ENCODE measurements at regions not wholly inside any gene's neighbourhood (a gene's known extent, or its start where the extent isn't known, plus 50 kb on each side); places are given as distances from the start of the nearest gene placed in this dataset.

DNA sequence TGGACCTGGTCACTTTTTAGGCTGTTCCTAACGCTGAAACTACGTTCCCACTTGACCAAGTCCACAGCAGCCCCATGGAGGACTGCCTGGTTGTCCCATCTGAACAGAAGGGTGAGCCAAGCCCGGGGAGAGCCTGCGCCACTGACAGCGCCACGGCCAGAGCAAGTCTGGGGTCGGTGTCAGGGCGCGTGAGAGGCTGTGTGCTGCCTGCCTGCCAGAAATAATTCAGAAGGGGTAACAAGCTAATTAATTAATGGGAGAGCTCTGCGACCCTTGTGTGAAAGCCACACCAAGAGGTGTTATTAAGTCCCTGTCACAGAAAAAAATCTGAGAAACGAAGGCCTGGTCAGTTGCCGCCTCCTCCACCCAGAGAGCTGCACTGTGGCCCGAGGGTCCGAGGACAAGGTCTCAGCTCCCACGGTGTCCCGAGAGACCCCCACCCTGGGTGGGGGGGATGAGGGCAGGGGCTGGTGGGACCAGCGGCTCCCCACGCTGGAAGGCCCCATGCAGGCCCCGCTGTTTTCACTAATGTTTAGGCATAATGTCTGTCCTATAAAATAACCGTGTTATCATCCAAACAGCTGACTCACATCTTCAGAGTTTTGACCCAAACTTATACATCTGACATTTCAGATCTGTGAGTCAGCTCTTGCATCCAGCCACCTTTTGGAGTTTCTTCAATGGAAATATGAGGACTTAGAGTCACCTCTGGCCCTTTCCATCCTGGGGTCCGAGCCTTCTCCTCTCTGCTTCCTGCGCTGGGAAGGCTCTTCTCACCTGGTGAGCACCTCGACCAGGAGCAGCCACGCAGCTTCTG, 58.5 kb downstream of the DLL1 start:
- H3K4me1 ChIP-seq (ENCODE audit: insufficient read depth, low read length), result peaks cover 2% of the 10 kb centered on the region; the same call in 1 of the 2 replicates
- H3K27me3 ChIP-seq (ENCODE audit: insufficient read depth, low read length), result no peaks in the 10 kb centered on the region; the same call in 1 of the 2 replicates
- H3K36me3 ChIP-seq (ENCODE audit: insufficient read depth, low read depth, low read length), result no peaks in the 10 kb centered on the region
- no peak overlapping the region for H3K4me3 ChIP-seq (ENCODE audit: low read length)
- no peaks in the 10 kb centered on the region for H3K9me3 ChIP-seq (ENCODE audit: insufficient read depth, low read depth, low read length)
- H3K9ac ChIP-seq (ENCODE audit: low read depth, low read length), result no peak overlapping the region; the same call in 1 of the 2 replicates
- H3K27ac ChIP-seq (ENCODE audit: low read length), result no peak overlapping the region

- H3K36me3 ChIP-seq (ENCODE audit: insufficient read depth, low read depth, low read length), result no peaks in the 10 kb centered on the region
- no peaks in the 10 kb centered on the region; the same call in 1 of the 2 replicates for H3K27me3 ChIP-seq (ENCODE audit: insufficient read depth, low read length)
- H3K9me3 ChIP-seq (ENCODE audit: insufficient read depth, low read depth, low read length), result no peaks in the 10 kb centered on the region
- H3K4me3 ChIP-seq (ENCODE audit: low read length), result no peak overlapping the region
- peaks cover 2% of the 10 kb centered on the region; the same call in 1 of the 2 replicates for H3K4me1 ChIP-seq (ENCODE audit: insufficient read depth, low read length)
- no peak overlapping the region; the same call in 1 of the 2 replicates for H3K9ac ChIP-seq (ENCODE audit: low read depth, low read length)
- no peak overlapping the region for H3K27ac ChIP-seq (ENCODE audit: low read length)
These were observed 59.3 kb downstream of the DLL1 start for GRCh38 chr6:170231293-170232185.

GRCh38 chr6:170230520-170231292, 60.2 kb downstream of the DLL1 start:
- Histone ChIP-seq H3K4me1 (ENCODE audit: insufficient read depth, low read length) (peaks cover 2% of the 10 kb centered on the region; the same call in 1 of the 2 replicates), H3K9me3 (ENCODE audit: insufficient read depth, low read depth, low read length) (no peaks in the 10 kb centered on the region), H3K4me3 (ENCODE audit: low read length) (no peak overlapping the region), H3K27me3 (ENCODE audit: insufficient read depth, low read length) (no peaks in the 10 kb centered on the region; the same call in 1 of the 2 replicates), H3K27ac (ENCODE audit: low read length) (no peak overlapping the region), H3K36me3 (ENCODE audit: insufficient read depth, low read depth, low read length) (no peaks in the 10 kb centered on the region), H3K9ac (ENCODE audit: low read depth, low read length) (no peak overlapping the region)

GRCh38 chr6:170229851-170230519, 60.9 kb downstream of the DLL1 start:
- Histone ChIP-seq H3K27ac (ENCODE audit: low read length) (no peak overlapping the region), H3K27me3 (ENCODE audit: insufficient read depth, low read length) (no peaks in the 10 kb centered on the region; the same call in 1 of the 2 replicates), H3K4me3 (ENCODE audit: low read length) (no peak overlapping the region), H3K9ac (ENCODE audit: low read depth, low read length) (no peak overlapping the region), H3K36me3 (ENCODE audit: insufficient read depth, low read depth, low read length) (no peaks in the 10 kb centered on the region), H3K9me3 (ENCODE audit: insufficient read depth, low read depth, low read length) (no peaks in the 10 kb centered on the region), H3K4me1 (ENCODE audit: insufficient read depth, low read length) (peaks cover under 1% of the 10 kb centered on the region; the same call in 1 of the 2 replicates)

DNA sequence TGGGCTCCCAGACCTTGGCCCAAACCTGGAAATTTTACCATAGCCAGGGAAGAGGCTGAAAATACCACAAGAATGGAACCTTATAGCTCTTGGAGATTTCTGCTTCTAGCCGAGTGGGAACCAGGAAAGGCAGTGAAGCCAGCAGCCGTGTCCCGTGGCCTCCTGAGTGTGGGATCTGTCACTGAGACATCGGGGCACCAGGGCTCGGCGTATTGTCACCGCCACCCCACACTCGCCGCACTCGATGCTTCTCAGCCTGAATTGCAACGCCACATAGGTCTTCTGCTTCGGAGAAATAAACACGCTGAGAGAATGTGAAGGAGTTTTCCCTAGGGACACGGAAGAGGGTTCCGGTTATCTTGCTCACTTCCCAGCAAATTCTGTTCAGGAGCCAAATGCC, 61.5 kb downstream of the DLL1 start:
- Histone ChIP-seq H3K9ac (ENCODE audit: low read depth, low read length) (no peak overlapping the region), H3K27me3 (ENCODE audit: insufficient read depth, low read length) (no peaks in the 10 kb centered on the region; the same call in 1 of the 2 replicates), H3K27ac (ENCODE audit: low read length) (no peak overlapping the region), H3K4me3 (ENCODE audit: low read length) (no peak overlapping the region), H3K36me3 (ENCODE audit: insufficient read depth, low read depth, low read length) (no peaks in the 10 kb centered on the region), H3K9me3 (ENCODE audit: insufficient read depth, low read depth, low read length) (no peaks in the 10 kb centered on the region), H3K4me1 (ENCODE audit: insufficient read depth, low read length) (no peaks in the 10 kb centered on the region)

- Histone ChIP-seq H3K4me1 (ENCODE audit: insufficient read depth, low read length) (no peaks in the 10 kb centered on the region), H3K9ac (ENCODE audit: low read depth, low read length) (no peak overlapping the region), H3K36me3 (ENCODE audit: insufficient read depth, low read depth, low read length) (no peaks in the 10 kb centered on the region), H3K4me3 (ENCODE audit: low read length) (no peak overlapping the region), H3K9me3 (ENCODE audit: insufficient read depth, low read depth, low read length) (no peaks in the 10 kb centered on the region), H3K27ac (ENCODE audit: low read length) (no peak overlapping the region), H3K27me3 (ENCODE audit: insufficient read depth, low read length) (no peaks in the 10 kb centered on the region; the same call in 1 of the 2 replicates)
These were observed 62.0 kb downstream of the DLL1 start for GRCh38 chr6:170228946-170229310.

DNA sequence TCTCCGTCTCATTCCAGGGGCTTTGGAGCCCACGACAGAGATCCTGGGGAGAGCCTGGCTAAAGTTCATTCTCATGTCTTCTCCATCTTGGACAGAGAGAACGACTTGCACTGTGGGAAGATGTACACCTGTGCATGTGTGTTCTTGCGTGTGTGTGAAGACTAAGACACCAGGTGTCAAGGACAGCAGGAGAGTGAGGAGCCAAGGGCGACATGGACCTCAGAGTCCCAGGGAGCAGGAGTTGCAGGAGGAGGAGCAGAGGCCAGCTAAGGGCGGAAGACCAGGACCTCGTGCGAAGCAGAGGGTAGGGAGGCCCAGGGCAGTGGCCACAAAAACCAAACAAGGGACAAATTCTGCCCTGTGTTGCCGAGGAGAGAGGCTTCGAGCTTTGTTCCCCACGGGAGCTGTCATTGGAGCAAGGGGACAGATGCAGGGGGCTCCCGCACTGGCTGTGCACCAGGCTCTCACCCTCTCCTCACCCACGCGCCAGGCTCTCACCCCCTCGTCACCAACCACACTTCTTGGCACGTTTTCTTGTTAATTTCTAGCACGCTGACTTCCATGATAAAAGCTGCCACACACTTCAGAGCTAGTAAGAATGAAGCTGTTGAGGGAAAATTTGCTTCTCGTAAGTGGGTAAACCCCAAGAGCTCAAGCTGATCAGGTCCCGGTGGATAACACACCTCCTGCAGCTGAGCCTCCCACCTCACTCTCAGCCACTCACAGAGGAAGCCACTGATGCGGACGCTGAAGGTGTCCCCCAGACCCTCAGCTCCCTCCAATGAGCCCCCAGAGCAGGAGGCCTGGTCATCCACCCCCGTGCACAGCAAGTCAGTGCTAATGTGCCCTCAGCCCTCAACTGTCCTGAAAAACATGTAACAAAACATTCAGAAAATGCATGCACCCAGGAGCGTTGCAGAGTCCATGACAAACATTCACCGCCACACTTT, 62.6 kb downstream of the DLL1 start:
- H3K27ac ChIP-seq (ENCODE audit: low read length), result no peak overlapping the region
- H3K4me1 ChIP-seq (ENCODE audit: insufficient read depth, low read length), result no peaks in the 10 kb centered on the region
- H3K4me3 ChIP-seq (ENCODE audit: low read length), result no peak overlapping the region
- no peak overlapping the region for H3K9ac ChIP-seq (ENCODE audit: low read depth, low read length)
- no peaks in the 10 kb centered on the region for H3K9me3 ChIP-seq (ENCODE audit: insufficient read depth, low read depth, low read length)
- H3K36me3 ChIP-seq (ENCODE audit: insufficient read depth, low read depth, low read length), result no peaks in the 10 kb centered on the region
- H3K27me3 ChIP-seq (ENCODE audit: insufficient read depth, low read length), result no peaks in the 10 kb centered on the region; the same call in 1 of the 2 replicates

DNA sequence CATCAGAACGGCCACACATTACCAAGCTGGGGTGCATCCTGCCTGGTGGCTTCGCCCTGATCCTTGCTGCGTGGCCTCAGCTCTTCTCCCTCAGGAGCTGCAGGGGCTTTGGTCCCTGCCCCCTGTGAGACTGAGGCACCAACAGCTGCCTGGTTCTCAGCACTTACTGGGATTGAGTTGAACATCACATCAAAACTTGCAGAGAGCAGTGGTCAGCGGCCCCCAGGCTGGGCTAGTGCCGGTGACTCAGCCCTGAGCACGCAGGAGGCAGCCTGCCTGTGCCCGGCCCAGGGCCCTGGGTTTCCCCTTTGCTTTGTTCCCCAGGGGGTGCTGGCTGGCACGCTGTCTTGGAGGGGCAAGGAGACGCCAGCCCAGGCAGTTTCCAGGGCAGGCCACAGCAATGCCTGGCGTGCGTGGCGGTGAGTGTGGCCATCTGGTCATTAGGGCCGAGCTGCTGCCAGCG, 63.3 kb downstream of the DLL1 start:
- Histone ChIP-seq H3K4me3 (ENCODE audit: low read length) (no peak overlapping the region), H3K36me3 (ENCODE audit: insufficient read depth, low read depth, low read length) (no peaks in the 10 kb centered on the region)

DNA sequence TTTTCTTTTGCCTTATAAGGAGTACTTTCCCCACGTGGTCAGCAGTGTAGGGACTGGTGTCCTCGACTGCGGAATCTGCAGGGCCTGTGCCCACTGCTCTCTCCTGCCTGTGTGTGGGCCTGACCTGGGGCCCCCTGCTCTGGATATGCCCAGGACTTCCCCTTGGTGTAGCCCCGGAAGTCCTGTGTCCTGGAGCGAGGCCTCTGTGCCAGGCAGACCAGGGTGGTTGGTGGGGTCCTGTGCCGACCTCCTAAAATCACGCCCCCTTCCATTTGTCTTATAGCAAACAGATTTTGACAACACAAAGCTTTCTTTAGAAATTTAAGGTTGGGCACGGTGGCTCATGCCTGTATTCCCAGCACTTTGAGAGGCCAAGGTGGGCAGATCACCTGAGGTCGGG, 64.2 kb downstream of the DLL1 start:
- Histone ChIP-seq H3K4me1 (ENCODE audit: insufficient read depth, low read length) (no peaks in the 10 kb centered on the region), H3K27me3 (ENCODE audit: insufficient read depth, low read length) (no peaks in the 10 kb centered on the region; the same call in 1 of the 2 replicates), H3K27ac (ENCODE audit: low read length) (no peak overlapping the region), H3K9me3 (ENCODE audit: insufficient read depth, low read depth, low read length) (no peaks in the 10 kb centered on the region), H3K4me3 (ENCODE audit: low read length) (no peak overlapping the region), H3K9ac (ENCODE audit: low read depth, low read length) (no peak overlapping the region), H3K36me3 (ENCODE audit: insufficient read depth, low read depth, low read length) (no peaks in the 10 kb centered on the region)

More for the DNA sequence above, 63.3 kb downstream of the DLL1 start:
- Histone ChIP-seq H3K9me3 (ENCODE audit: insufficient read depth, low read depth, low read length) (no peaks in the 10 kb centered on the region), H3K9ac (ENCODE audit: low read depth, low read length) (no peak overlapping the region), H3K4me1 (ENCODE audit: insufficient read depth, low read length) (no peaks in the 10 kb centered on the region), H3K27me3 (ENCODE audit: insufficient read depth, low read length) (no peaks in the 10 kb centered on the region; the same call in 1 of the 2 replicates), H3K27ac (ENCODE audit: low read length) (no peak overlapping the region)

GRCh38 chr6:170225852-170226417, 64.9 kb downstream of the DLL1 start:
- Histone ChIP-seq H3K4me3 (ENCODE audit: low read length) (no peak overlapping the region), H3K9me3 (ENCODE audit: insufficient read depth, low read depth, low read length) (no peaks in the 10 kb centered on the region), H3K9ac (ENCODE audit: low read depth, low read length) (no peak overlapping the region), H3K27me3 (ENCODE audit: insufficient read depth, low read length) (no peaks in the 10 kb centered on the region; the same call in 1 of the 2 replicates), H3K27ac (ENCODE audit: low read length) (no peak overlapping the region), H3K4me1 (ENCODE audit: insufficient read depth, low read length) (no peaks in the 10 kb centered on the region), H3K36me3 (ENCODE audit: insufficient read depth, low read depth, low read length) (no peaks in the 10 kb centered on the region)

Data from iPS-20b (cell line).